Keratinocyte (primary cell): ENCODE measurements at regions not wholly inside any gene's neighbourhood (a gene's known extent, or its start where the extent isn't known, plus 50 kb on each side); places are given as distances from the start of the nearest gene placed in this dataset.
"Not testable (repeated sequence)": the region's sequence is repeated elsewhere in the genome, so short reads cannot be mapped to it uniquely, and the experiment has no call there.

Experiments used
- DNase-seq: peaks from one replicate; pipeline ENCODE4 v3.0.0-alpha.2; 2011; ENCODE audit warnings: low read depth, missing footprints, low spot score
- FAIRE-seq: peaks from 2 replicates; lab custom pipeline; 2011; peaks lifted over from hg19 to GRCh38; lab: Jason Lieb, UNC
- H2AFZ ChIP-seq: 2 replicates; pipeline ENCODE4 v1.6.0; 2012; ENCODE audit warnings: low read length, control low read depth, inconsistent platforms; ENCODE audit not compliant: control insufficient read depth
- H3K27ac ChIP-seq: 2 replicates; pipeline ENCODE4 v1.5.1; 2011; ENCODE audit warnings: low read length; ENCODE audit not compliant: control insufficient read depth, insufficient read depth
- H3K27me3 ChIP-seq: 3 replicates; pipeline ENCODE4 v1.6.0; 2011; ENCODE audit warnings: low read length; ENCODE audit not compliant: control insufficient read depth, insufficient read depth; ENCODE audit errors: extremely low read depth
- H3K36me3 ChIP-seq, 2 experiments: 2 replicates in 1 of 2; 3 replicates in 1 of 2; pipeline ENCODE4 v1.5.1; 2011; ENCODE audit warnings: low read length in 2 of 2, mild to moderate bottlenecking in 1 of 2; ENCODE audit not compliant: control insufficient read depth in 2 of 2, insufficient read depth in 2 of 2; ENCODE audit errors: extremely low read depth in 1 of 2
- H3K4me1 ChIP-seq: 3 replicates; pipeline ENCODE4 v1.5.1; 2011; ENCODE audit warnings: low read length; ENCODE audit not compliant: control insufficient read depth, insufficient read depth; ENCODE audit errors: extremely low read depth
- H3K4me2 ChIP-seq: 3 replicates; pipeline ENCODE4 v1.6.0; 2011; ENCODE audit warnings: low read depth, low read length; ENCODE audit not compliant: control insufficient read depth, insufficient read depth; ENCODE audit errors: extremely low read depth
- H3K4me3 ChIP-seq, 3 experiments: fragments of 200-600 bp in 1 of 3; sonication (generic) in 1 of 3; 2 replicates in 2 of 3; 3 replicates in 1 of 3; pipeline ENCODE4 v1.5.1; 2011 to 2016; ENCODE audit warnings: low read length in 3 of 3, mild to moderate bottlenecking in 3 of 3, control low read depth in 2 of 3, inconsistent platforms in 1 of 3, low read depth in 1 of 3, mixed read lengths in 1 of 3, mixed run types in 1 of 3, moderate library complexity in 1 of 3; ENCODE audit not compliant: control insufficient read depth in 2 of 3, insufficient read depth in 2 of 3; ENCODE audit errors: extremely low read depth in 1 of 3
- H3K79me2 ChIP-seq: 2 replicates; pipeline ENCODE4 v1.6.0; 2012; ENCODE audit warnings: low read length; ENCODE audit not compliant: control insufficient read depth, insufficient read depth
- H3K9ac ChIP-seq: 3 replicates; pipeline ENCODE4 v1.6.0; 2011; ENCODE audit warnings: low read length; ENCODE audit not compliant: control insufficient read depth, insufficient read depth; ENCODE audit errors: extremely low read depth
- H3K9me1 ChIP-seq: 3 replicates; pipeline ENCODE4 v1.6.0; 2011; ENCODE audit warnings: low read length; ENCODE audit not compliant: control insufficient read depth, insufficient read depth; ENCODE audit errors: extremely low read depth
- H3K9me3 ChIP-seq: 2 replicates; pipeline ENCODE4 v1.5.1; 2012; ENCODE audit warnings: low read depth, low read length; ENCODE audit not compliant: control insufficient read depth
- H4K20me1 ChIP-seq: 3 replicates; pipeline ENCODE4 v1.6.0; 2011; ENCODE audit warnings: low read length; ENCODE audit not compliant: control insufficient read depth, insufficient read depth; ENCODE audit errors: extremely low read depth
- CTCF ChIP-seq, 3 experiments: IDR thresholded peaks in 1 of 3; conservative IDR thresholded peaks in 1 of 3; optimal IDR thresholded peaks in 1 of 3; 2 replicates in 2 of 3; 3 replicates in 1 of 3; pipeline versions ENCODE3 to v1.5.1; 2011; ENCODE audit warnings: low read length in 3 of 3, mild to moderate bottlenecking in 3 of 3, moderate library complexity in 2 of 3, control low read depth in 1 of 3, inconsistent platforms in 1 of 3; ENCODE audit not compliant: insufficient read depth in 2 of 3; ENCODE audit errors: extremely low read depth in 1 of 3
- EZH2 ChIP-seq: IDR thresholded peaks from one replicate; pipeline ENCODE4 v1.6.1; 2012; ENCODE audit warnings: inconsistent platforms, mild to moderate bottlenecking, low read length, moderate library complexity
- dilution Hi-C: fragments of 300-500 bp; cut with MboI; formaldehyde crosslinking; loops from one replicate; pipeline ENCODE4 v1.7.0; 2020; ENCODE audit warnings: low sequenced_read_pairs; ENCODE audit not compliant: extremely low pct_ligation_motif_present

- H3K79me2 ChIP-seq: no peaks in the 10 kb centered on the region
- H3K36me3 ChIP-seq: no peaks in the 10 kb centered on the region
- no peaks in the 10 kb centered on the region for H3K27me3 ChIP-seq
- H3K27ac ChIP-seq: no peak overlapping the region
- no peak overlapping the region for H2AFZ ChIP-seq
- H3K9me3 ChIP-seq: no peaks in the 10 kb centered on the region
- no peaks in the 10 kb centered on the region for H3K9me1 ChIP-seq
- H3K4me1 ChIP-seq: no peaks in the 10 kb centered on the region
- no peak overlapping the region for H3K4me3 ChIP-seq
- H3K9ac ChIP-seq: no peak overlapping the region
- DNase-seq (no peak), FAIRE-seq (no peak)
- no peak overlapping the region for H3K4me2 ChIP-seq
- TF ChIP-seq CTCF (optimal IDR thresholded peaks at IDR 0.05 in 1 of 3, IDR thresholded peaks at IDR 0.05 in 1 of 3, conservative IDR thresholded peaks at IDR 0.05 in 1 of 3; ENCODE audit: extremely low read depth in 1 of 3, insufficient read depth in 2 of 3, low read length in 3 of 3) (no peak), EZH2 (no peak)
- dilution Hi-C loops: no loop called here
- H4K20me1 ChIP-seq: no peaks in the 10 kb centered on the region
These were observed 187.5 kb downstream of the BMP15 start for GRCh38 chrX:51098046-51098445.

GRCh38 chrX:51119058-51119926 is 208.8 kb downstream of the BMP15 start:
- H3K79me2 ChIP-seq, H3K27ac ChIP-seq, DNase-seq, H3K36me3 ChIP-seq, H2AFZ ChIP-seq, H3K27me3 ChIP-seq, FAIRE-seq, H3K4me3 ChIP-seq, H3K4me1 ChIP-seq, dilution Hi-C loops, H3K9me3 ChIP-seq, H4K20me1 ChIP-seq, H3K4me2 ChIP-seq, H3K9ac ChIP-seq, H3K9me1 ChIP-seq: not testable (repeated sequence)

- H3K9me3 ChIP-seq, H2AFZ ChIP-seq, H3K9ac ChIP-seq, H3K4me2 ChIP-seq, H3K36me3 ChIP-seq, H4K20me1 ChIP-seq, H3K27ac ChIP-seq, H3K79me2 ChIP-seq, dilution Hi-C loops, H3K4me3 ChIP-seq, FAIRE-seq, H3K4me1 ChIP-seq, H3K9me1 ChIP-seq, H3K27me3 ChIP-seq, DNase-seq: not testable (repeated sequence)
These were observed 206.9 kb upstream of the NUDT10 start for GRCh38 chrX:51125743-51126142.
